GM18511 (cell line): ENCODE measurements at regions not wholly inside any gene's neighbourhood (a gene's known extent, or its start where the extent isn't known, plus 50 kb on each side); places are given as distances from the start of the nearest gene placed in this dataset.
"Not testable (repeated sequence)": the region's sequence is repeated elsewhere in the genome, so short reads cannot be mapped to it uniquely, and the experiment has no call there.

Experiments used
- ATAC-seq: cut with Tn5 transposase; IDR thresholded peaks from one replicate; pipeline ENCODE4 v1.9.1; 2021; ENCODE audit warnings: mild to moderate bottlenecking, moderate library complexity; ENCODE audit not compliant: unreplicated experiment

DNA sequence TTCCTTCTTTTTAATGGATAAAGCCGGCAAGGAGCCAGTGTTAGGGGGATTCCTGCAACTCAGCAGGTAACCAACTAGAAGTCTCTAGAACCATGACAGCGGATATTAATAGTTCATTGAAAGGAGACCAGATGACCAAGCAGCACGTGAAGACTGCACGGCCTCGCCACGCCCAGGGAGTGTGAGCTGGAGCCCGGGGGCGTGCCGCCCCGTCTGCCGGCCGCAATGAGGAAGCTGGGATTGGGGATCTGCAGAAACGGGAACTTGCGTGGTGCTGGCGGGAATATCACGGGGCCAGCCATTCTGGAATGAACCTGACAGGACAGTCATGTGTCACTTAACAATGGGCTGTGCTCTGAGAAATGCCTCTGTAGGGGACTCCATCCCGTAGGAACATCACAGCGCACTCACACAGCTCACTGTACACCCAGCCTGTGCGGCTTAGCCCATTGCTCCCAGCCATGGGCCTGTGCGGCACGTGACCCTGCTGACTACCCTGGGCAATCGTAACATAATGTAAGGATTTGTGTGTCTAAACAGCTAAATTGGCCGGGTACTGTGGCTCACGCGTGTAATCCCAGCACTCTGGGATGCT is 4092.8 kb upstream of the TPTE start:
- ATAC-seq: not testable (repeated sequence)

- ATAC-seq: not testable (repeated sequence)
Measured at GRCh38 chr21:6429924-6430323, 4091.5 kb upstream of the TPTE start.

GRCh38 chr21:6433149-6433548 is 4088.2 kb upstream of the TPTE start:
- ATAC-seq: not testable (repeated sequence)

- not testable (repeated sequence) for ATAC-seq
Measured at GRCh38 chr21:6436205-6436604, 4085.2 kb upstream of the TPTE start.

GRCh38 chr21:6436971-6437833 is 4084.2 kb upstream of the TPTE start:
- not testable (repeated sequence) for ATAC-seq

DNA sequence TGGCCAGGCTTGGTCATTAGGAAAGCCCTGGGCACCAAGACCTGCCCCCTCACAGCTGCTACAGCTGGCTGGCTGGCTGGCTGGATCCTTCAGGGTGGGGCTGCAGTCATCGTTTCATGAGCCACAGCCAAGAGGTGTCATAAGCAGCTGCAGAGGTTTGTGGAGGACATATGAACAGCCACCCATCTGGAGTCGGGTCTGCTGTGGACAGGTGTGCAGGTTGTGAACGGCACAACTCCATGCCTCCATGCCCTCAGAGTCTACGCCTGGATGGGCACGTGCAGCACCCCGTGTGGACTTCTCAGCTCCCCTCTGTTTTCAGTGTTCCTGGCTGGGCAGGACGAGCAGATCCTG is 4083.6 kb upstream of the TPTE start:
- ATAC-seq: not testable (repeated sequence)

DNA sequence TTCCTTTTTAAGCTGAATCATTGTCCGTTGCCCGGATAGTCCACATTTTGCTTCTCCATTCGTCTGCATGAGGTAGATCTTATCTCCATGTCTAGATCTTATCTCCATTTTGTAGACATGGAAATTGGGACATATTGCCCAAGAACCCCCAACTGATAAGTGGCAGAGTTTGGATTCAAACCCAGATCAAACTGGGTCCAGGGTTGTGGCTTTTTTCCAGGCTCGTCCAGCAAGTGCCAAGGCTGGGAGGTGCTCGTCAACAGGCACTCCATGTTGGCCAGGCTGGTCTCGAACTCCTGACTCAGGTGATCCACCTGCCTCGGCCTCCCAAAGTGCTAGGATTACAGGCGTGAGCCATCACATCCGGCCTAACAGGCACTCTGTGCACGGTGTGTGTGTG is 4082.3 kb upstream of the TPTE start:
- not testable (repeated sequence) for ATAC-seq

- ATAC-seq: not testable (repeated sequence)
Measured at GRCh38 chr21:6454648-6455340, 4066.6 kb upstream of the TPTE start.

GRCh38 chr21:6456011-6456661 is 4065.2 kb upstream of the TPTE start:
- ATAC-seq: not testable (repeated sequence)

GRCh38 chr21:6459761-6460160 is 4061.6 kb upstream of the TPTE start:
- not testable (repeated sequence) for ATAC-seq

GRCh38 chr21:6461358-6461757 is 4060.0 kb upstream of the TPTE start:
- ATAC-seq: not testable (repeated sequence)

- ATAC-seq: not testable (repeated sequence)
Measured at GRCh38 chr21:6464419-6464818, 4057.0 kb upstream of the TPTE start.

DNA sequence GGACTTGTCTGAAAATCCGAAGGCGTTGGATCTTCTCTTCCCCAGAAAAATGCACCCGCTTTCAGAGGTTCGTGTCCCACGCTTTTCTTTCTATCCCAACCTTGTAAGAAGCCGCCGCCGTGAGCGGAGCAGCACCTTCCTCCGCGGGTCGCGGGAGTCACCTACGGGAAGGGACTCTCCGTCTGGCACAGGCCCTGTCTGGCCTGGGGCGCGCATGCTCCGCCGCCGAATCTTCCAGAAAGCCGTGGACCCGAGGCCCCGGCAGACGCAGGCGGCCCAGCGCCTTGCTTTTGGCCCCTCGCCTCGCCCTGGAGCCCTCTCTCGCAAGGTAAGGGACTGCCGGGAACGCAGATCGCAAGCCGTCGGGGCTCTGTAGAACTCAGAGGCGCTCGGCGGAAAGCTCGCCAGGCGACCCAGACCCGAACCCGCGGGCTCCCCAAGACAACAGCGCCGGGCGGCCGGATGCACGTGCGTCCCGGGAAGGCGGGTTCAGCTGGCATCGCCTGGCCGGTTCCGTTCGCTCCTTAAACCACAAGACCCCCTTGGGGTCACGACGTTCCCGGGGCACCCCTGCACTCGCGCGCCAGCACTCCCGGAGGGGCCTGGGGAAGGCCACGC is 4055.2 kb upstream of the TPTE start:
- not testable (repeated sequence) for ATAC-seq

- ATAC-seq: not testable (repeated sequence)
Measured at GRCh38 chr21:6466707-6467106, 4054.7 kb upstream of the TPTE start.

DNA sequence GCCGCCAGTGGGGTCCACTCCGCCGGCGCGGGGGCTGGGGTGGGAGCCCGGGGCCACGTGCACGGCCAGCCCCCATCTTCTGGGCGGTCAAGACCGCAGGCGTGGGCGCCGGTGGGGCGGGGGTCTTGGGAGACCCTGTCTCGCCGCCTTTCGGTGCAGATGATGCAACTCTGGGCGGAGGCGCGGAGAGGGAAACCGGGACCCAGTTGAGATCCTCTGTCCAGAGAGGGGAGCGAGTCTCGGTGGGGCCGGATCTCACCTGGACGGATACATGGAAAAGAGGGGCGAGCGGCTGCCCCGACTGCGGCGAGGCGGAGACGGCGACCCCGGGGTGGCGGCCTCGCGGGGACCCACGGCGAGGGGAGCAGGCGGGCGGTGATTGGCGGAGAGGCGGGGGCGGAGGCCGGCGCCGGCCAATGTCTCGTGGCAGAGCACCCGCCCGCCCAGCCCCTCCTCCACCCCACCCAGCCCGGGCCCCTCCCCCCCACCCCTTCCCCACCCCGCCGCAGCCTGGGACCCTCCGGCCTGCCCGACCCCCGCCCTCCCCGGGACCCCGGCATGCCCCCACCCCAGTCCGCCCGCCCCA is 4054.1 kb upstream of the TPTE start:
- not testable (repeated sequence) for ATAC-seq

DNA sequence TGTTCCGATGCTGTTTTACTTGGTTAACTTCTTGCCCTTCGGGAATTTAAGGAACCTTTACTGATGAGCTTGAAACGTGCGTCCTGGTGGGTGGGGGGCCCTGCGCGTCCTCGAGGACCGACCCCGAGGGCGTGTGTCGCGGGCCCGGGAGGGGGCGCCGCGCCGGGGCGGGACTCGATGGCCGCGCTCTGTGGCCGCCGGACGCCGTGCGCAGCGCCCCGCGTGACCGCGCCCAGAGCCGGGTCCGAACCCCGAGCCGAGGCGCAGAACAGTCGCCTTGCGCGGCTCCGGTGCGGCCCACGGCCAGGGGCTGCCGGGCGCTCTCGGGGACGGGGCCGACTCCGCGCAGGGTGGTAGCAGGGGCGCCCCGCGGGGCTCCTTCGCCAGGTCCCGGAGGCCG is 4053.5 kb upstream of the TPTE start:
- ATAC-seq: not testable (repeated sequence)

GRCh38 chr21:6468331-6468860 is 4053.0 kb upstream of the TPTE start:
- not testable (repeated sequence) for ATAC-seq

GRCh38 chr21:6474250-6474968 is 4047.0 kb upstream of the TPTE start:
- not testable (repeated sequence) for ATAC-seq

GRCh38 chr21:6481116-6481515 is 4040.3 kb upstream of the TPTE start:
- not testable (repeated sequence) for ATAC-seq
